Ovary (tissue), 3 donors: ENCODE measurements at regions not wholly inside any gene's neighbourhood (a gene's known extent, or its start where the extent isn't known, plus 50 kb on each side); places are given as distances from the start of the nearest gene placed in this dataset.

Experiments used
- EP300 ChIP-seq: sonication (generic); formaldehyde crosslinking; IDR thresholded peaks from one replicate; pipeline ENCODE4 v1.6.1; 2017; ENCODE audit warnings: antibody characterized with exemption
- TF ChIP-seq, protein P1 (sequence below), 3 donors: fragments of 450-650 bp in 2 of 3; fragments of 200-600 bp in 1 of 3; IDR thresholded peaks; one replicate each; pipeline versions ENCODE4 v1.5.1 to v1.8.0; 2016 to 2022; ENCODE audit warnings: antibody characterized with exemption in 3 of 3, mild to moderate bottlenecking in 1 of 3
- donor health status: DM: no; HTN: no; CAD: no.

GRCh38 chr2:159849160-159849813 is 51.3 kb upstream of the CD302 start:
- TF ChIP-seq, protein P1, sequence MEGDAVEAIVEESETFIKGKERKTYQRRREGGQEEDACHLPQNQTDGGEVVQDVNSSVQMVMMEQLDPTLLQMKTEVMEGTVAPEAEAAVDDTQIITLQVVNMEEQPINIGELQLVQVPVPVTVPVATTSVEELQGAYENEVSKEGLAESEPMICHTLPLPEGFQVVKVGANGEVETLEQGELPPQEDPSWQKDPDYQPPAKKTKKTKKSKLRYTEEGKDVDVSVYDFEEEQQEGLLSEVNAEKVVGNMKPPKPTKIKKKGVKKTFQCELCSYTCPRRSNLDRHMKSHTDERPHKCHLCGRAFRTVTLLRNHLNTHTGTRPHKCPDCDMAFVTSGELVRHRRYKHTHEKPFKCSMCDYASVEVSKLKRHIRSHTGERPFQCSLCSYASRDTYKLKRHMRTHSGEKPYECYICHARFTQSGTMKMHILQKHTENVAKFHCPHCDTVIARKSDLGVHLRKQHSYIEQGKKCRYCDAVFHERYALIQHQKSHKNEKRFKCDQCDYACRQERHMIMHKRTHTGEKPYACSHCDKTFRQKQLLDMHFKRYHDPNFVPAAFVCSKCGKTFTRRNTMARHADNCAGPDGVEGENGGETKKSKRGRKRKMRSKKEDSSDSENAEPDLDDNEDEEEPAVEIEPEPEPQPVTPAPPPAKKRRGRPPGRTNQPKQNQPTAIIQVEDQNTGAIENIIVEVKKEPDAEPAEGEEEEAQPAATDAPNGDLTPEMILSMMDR (IDR thresholded peaks at IDR 0.05), result no peak
- no peak for TF ChIP-seq EP300
